HCT116 (cell line): ENCODE measurements at regions not wholly inside any gene's neighbourhood (a gene's known extent, or its start where the extent isn't known, plus 50 kb on each side); places are given as distances from the start of the nearest gene placed in this dataset.

Source experiments
- ATAC-seq: fragments of 200-7000 bp; cut with Tn5 transposase; 2 replicates; pipeline ENCODE4 v1.9.1; 2020; ENCODE audit warnings: mild to moderate bottlenecking, moderate library complexity
- BruUV-seq: library from RNA; stranded (reverse); fragments of 400-500 nt; replicated peaks from 2 replicates; lab custom pipeline; 2021; lab: Mats Ljungman, UMichigan
- CTCF ChIA-PET: fragments of 300-600 bp; sonication (Branson Sonifier 250); formaldehyde crosslinking; loops from one replicate; lab custom pipeline; 2021; ENCODE audit warnings: antibody characterized with exemption; lab: Charles Lee
- POLR2A ChIA-PET: fragments of 300-600, 350-600 bp; sonication (Branson Sonifier 250); formaldehyde crosslinking; loops from one replicate; lab custom pipeline; 2021; ENCODE audit warnings: antibody characterized with exemption; lab: Charles Lee
- RAD21 ChIA-PET, 2 experiments: fragments of 300-600 bp; sonication (Branson Sonifier 250); formaldehyde crosslinking; loops; one replicate each; lab custom pipeline; 2023; ENCODE audit warnings: low total read pairs in 2 of 2; ENCODE audit not compliant: uncharacterized antibody in 2 of 2, unreplicated experiment in 2 of 2, low non-redundant PET in 1 of 2; lab: Charles Lee
- DNase-seq: peaks from one replicate; pipeline ENCODE4 v3.0.0-alpha.2; 2010; ENCODE audit warnings: low read depth, low spot score
- H2AFZ ChIP-seq: fragments of 200-600 bp; shearing (Covaris generic), sonication (generic); 2 replicates; pipeline ENCODE4 v1.6.1; 2017; ENCODE audit warnings: low read depth, mixed run types, mixed read lengths, antibody characterized with exemption, low read length; ENCODE audit not compliant: poor library complexity, severe bottlenecking
- H3K27ac ChIP-seq: 2 replicates; pipeline ENCODE4 v1.5.1; 2012; ENCODE audit warnings: low read depth, low read length
- H3K27me3 ChIP-seq: fragments of 200-600 bp; sonication (generic); 2 replicates; pipeline ENCODE4 v1.6.1; 2016; ENCODE audit warnings: mixed run types, low read length, mixed read lengths; ENCODE audit not compliant: insufficient read depth
- H3K36me3 ChIP-seq, 2 experiments: fragments of 200-500 bp in 1 of 2; fragments of 200-600 bp in 1 of 2; sonication (Bioruptor generic) in 1 of 2; sonication (generic) in 1 of 2; 2 replicates each; pipeline versions ENCODE4 v1.5.1 to v1.6.1; 2014 to 2016; ENCODE audit warnings: low read length in 2 of 2, inconsistent platforms in 1 of 2, mixed read lengths in 1 of 2, mixed run types in 1 of 2; ENCODE audit not compliant: insufficient read depth in 2 of 2, control insufficient read depth in 1 of 2
- H3K4me1 ChIP-seq, 2 experiments: fragments of 200-600 bp in 1 of 2; sonication (generic) in 1 of 2; 2 replicates each; pipeline versions ENCODE4 v1.5.1 to v1.6.1; 2012 to 2017; ENCODE audit warnings: low read length in 2 of 2, inconsistent platforms in 1 of 2, mild to moderate bottlenecking in 1 of 2, mixed read lengths in 1 of 2, mixed run types in 1 of 2, moderate library complexity in 1 of 2; ENCODE audit not compliant: insufficient read depth in 2 of 2, control insufficient read depth in 1 of 2
- H3K4me2 ChIP-seq: fragments of 200-600 bp; sonication (generic); 2 replicates; pipeline ENCODE4 v1.6.1; 2017; ENCODE audit warnings: mixed run types, low read length, mixed read lengths
- H3K4me3 ChIP-seq, 2 experiments: fragments of 200-600 bp in 1 of 2; sonication (generic) in 1 of 2; replicated peaks in 1 of 2; 2 replicates each; pipeline ENCODE4 v1.5.1; 2011 to 2016; ENCODE audit warnings: low read length in 2 of 2, control low read depth in 1 of 2, low read depth in 1 of 2, mild to moderate bottlenecking in 1 of 2, mixed read lengths in 1 of 2, mixed run types in 1 of 2
- H3K79me2 ChIP-seq: fragments of 200-600 bp; sonication (generic); 2 replicates; pipeline ENCODE4 v1.6.1; 2017; ENCODE audit warnings: mild to moderate bottlenecking, mixed run types, low read length, moderate library complexity, mixed read lengths; ENCODE audit not compliant: insufficient read depth
- H3K9ac ChIP-seq: fragments of 200-600 bp; sonication (generic); 2 replicates; pipeline ENCODE4 v1.6.1; 2016; ENCODE audit warnings: low read length, mixed read lengths
- H3K9me2 ChIP-seq: fragments of 200-600 bp; sonication (generic), shearing (Covaris generic); 2 replicates; pipeline ENCODE4 v1.6.1; 2017; ENCODE audit warnings: mixed run types, mild to moderate bottlenecking, moderate library complexity; ENCODE audit not compliant: insufficient read depth
- H3K9me3 ChIP-seq, 2 experiments: fragments of 200-500 bp in 1 of 2; fragments of 200-600 bp in 1 of 2; sonication (Bioruptor generic) in 1 of 2; sonication (generic) in 1 of 2; 2 replicates each; pipeline ENCODE4 v1.6.1; 2014 to 2017; ENCODE audit warnings: low read length in 2 of 2, mixed read lengths in 2 of 2, inconsistent platforms in 1 of 2, low read depth in 1 of 2, mild to moderate bottlenecking in 1 of 2, mixed run types in 1 of 2, moderate library complexity in 1 of 2; ENCODE audit not compliant: control insufficient read depth in 1 of 2, insufficient read depth in 1 of 2
- H4K20me1 ChIP-seq: fragments of 200-600 bp; sonication (generic), shearing (Covaris generic); 2 replicates; pipeline ENCODE4 v1.6.1; 2017; ENCODE audit warnings: mixed run types, mild to moderate bottlenecking, moderate library complexity; ENCODE audit not compliant: insufficient read depth
- ATF3 ChIP-seq: IDR thresholded peaks from 2 replicates; pipeline ENCODE4 v1.6.1; 2012
- CEBPB ChIP-seq: IDR thresholded peaks from 2 replicates; pipeline ENCODE4 v1.6.1; 2012; ENCODE audit warnings: low read depth
- ELF1 ChIP-seq: IDR thresholded peaks from 2 replicates; pipeline ENCODE4 v1.6.1; 2012; ENCODE audit warnings: low read depth, borderline replicate concordance
- EZH2 ChIP-seq: fragments of 200-600 bp; sonication (generic); IDR thresholded peaks from 2 replicates; pipeline ENCODE4 v1.6.1; 2017; ENCODE audit warnings: antibody characterized with exemption, mixed run types
- JUND ChIP-seq: IDR thresholded peaks from 2 replicates; pipeline ENCODE4 v1.6.1; 2012
- MAX ChIP-seq: IDR thresholded peaks from 2 replicates; pipeline ENCODE4 v1.6.1; 2012
- SP1 ChIP-seq: IDR thresholded peaks from 2 replicates; pipeline ENCODE4 v1.6.1; 2012; ENCODE audit warnings: low read depth
- ZBTB33 ChIP-seq: IDR thresholded peaks from 2 replicates; pipeline ENCODE4 v1.6.1; 2011; ENCODE audit warnings: mild to moderate bottlenecking, low read length, moderate library complexity; ENCODE audit not compliant: insufficient replicate concordance; ENCODE audit errors: extremely low read depth
- intact Hi-C: fragments of 100-400 bp; cut with micrococcal nuclease; formaldehyde crosslinking; loops from 2 replicates; pipeline ENCODE4 v1.10.0; 2022

GRCh38 chr5:92703976-92704375 is 877.0 kb downstream of the NR2F1-AS1 start:
- no peak for ATAC-seq
- no peaks in the 10 kb centered on the region for H3K4me1 ChIP-seq
- H3K9me3 ChIP-seq = no peaks in the 10 kb centered on the region
- H3K79me2 ChIP-seq = no peaks in the 10 kb centered on the region
- intact Hi-C loops = no loop called here
- no peak overlapping the region for H3K9ac ChIP-seq
- H2AFZ ChIP-seq = peak overlapping the region; percentile 6
- POLR2A ChIA-PET = no interaction called here
- RAD21 ChIA-PET = no interaction called here
- BruUV-seq = no TSS peak
- no peaks in the 10 kb centered on the region for H4K20me1 ChIP-seq
- H3K36me3 ChIP-seq = no peaks in the 10 kb centered on the region
- H3K4me3 ChIP-seq = no peak overlapping the region
- DNase-seq = no peak
- H3K4me2 ChIP-seq = no peak overlapping the region
- CTCF ChIA-PET = no interaction called here
- no peak for TF ChIP-seq ELF1
- TF ChIP-seq EZH2 = no peak
- TF ChIP-seq CEBPB = no peak
- no peak for TF ChIP-seq SP1
- TF ChIP-seq JUND = no peak
- TF ChIP-seq ATF3 = no peak
- no peak for TF ChIP-seq ZBTB33
- TF ChIP-seq MAX = no peak
- H3K27ac ChIP-seq = no peak overlapping the region
- no peaks in the 10 kb centered on the region for H3K27me3 ChIP-seq
- H3K9me2 ChIP-seq = peaks cover 3% of the 10 kb centered on the region; the same call in 1 of the 2 replicates
